HepG2 (cell line): ENCODE measurements at regions not wholly inside any gene's neighbourhood (a gene's known extent, or its start where the extent isn't known, plus 50 kb on each side); places are given as distances from the start of the nearest gene placed in this dataset.

ENCODE experiments used
- AFF4 ChIP-seq: sonication (generic); formaldehyde crosslinking; IDR thresholded peaks from 2 replicates; pipeline ENCODE4 v1.4.0; 2020; ENCODE audit warnings: missing genetic modification reagents
- EZH2 ChIP-seq: conservative IDR thresholded peaks from 2 replicates; pipeline ENCODE4 v1.6.1; 2012; ENCODE audit warnings: mild to moderate bottlenecking, low read depth, low read length, moderate library complexity
- IRF2 ChIP-seq: IDR thresholded peaks from 2 replicates; pipeline ENCODE4 v1.6.1; 2018; ENCODE audit warnings: missing genetic modification reagents, missing compliant biosample characterization
- PATZ1 ChIP-seq: sonication (generic); formaldehyde crosslinking; IDR thresholded peaks from 2 replicates; pipeline ENCODE4 v1.4.0; 2020; ENCODE audit warnings: missing genetic modification reagents
- RBM22 ChIP-seq: fragments of 200-400 bp; formaldehyde crosslinking; optimal IDR thresholded peaks from 2 replicates; pipeline ENCODE3; 2017; ENCODE audit warnings: mild to moderate bottlenecking, low read length, moderate library complexity
- ZBTB43 ChIP-seq: sonication (generic); formaldehyde crosslinking; conservative IDR thresholded peaks from 2 replicates; pipeline ENCODE4 v1.4.0; 2020; ENCODE audit warnings: missing genetic modification reagents
- ZNF136 ChIP-seq: sonication (generic); formaldehyde crosslinking; IDR thresholded peaks from 2 replicates; pipeline ENCODE4 v1.8.1; 2022; ENCODE audit warnings: low read depth, mild to moderate bottlenecking, moderate library complexity, missing genetic modification reagents
- ZNF33A ChIP-seq: sonication (generic); formaldehyde crosslinking; IDR thresholded peaks from 2 replicates; pipeline ENCODE4 v1.5.1; 2020; ENCODE audit warnings: missing genetic modification reagents, mild to moderate bottlenecking, moderate library complexity, borderline replicate concordance
- ZNF513 ChIP-seq: sonication (generic); formaldehyde crosslinking; conservative IDR thresholded peaks from 2 replicates; pipeline ENCODE4 v1.5.0; 2020; ENCODE audit warnings: missing genetic modification reagents
- ZNF766 ChIP-seq: sonication (generic); formaldehyde crosslinking; IDR thresholded peaks from 2 replicates; pipeline ENCODE4 v1.5.0; 2020; ENCODE audit warnings: missing genetic modification reagents, borderline replicate concordance

- TF ChIP-seq RBM22 (no peak), PATZ1 (CRISPR knock-in tag) (no peak), ZBTB43 (CRISPR knock-in tag) (no peak), IRF2 (CRISPR knock-in tag) (no peak), EZH2 (no peak), AFF4 (CRISPR knock-in tag) (no peak), ZNF513 (CRISPR knock-in tag) (no peak), ZNF766 (CRISPR knock-in tag) (no peak), ZNF33A (CRISPR knock-in tag) (no peak), ZNF136 (CRISPR knock-in tag) (no peak)
Observed at GRCh38 chr4:95939141-95939540, 99.2 kb downstream of the PDHA2 start.
